Mucosa of gallbladder (tissue), 1 donor: ENCODE measurements at regions not wholly inside any gene's neighbourhood (a gene's known extent, or its start where the extent isn't known, plus 50 kb on each side); places are given as distances from the start of the nearest gene placed in this dataset.

Source experiments
- DNase-seq: peaks from one replicate; pipeline ENCODE4 v3.0.0-alpha.2; 2020; ENCODE audit warnings: low spot score
- donor health status: DM: no; HTN: no; CAD: no.

DNA sequence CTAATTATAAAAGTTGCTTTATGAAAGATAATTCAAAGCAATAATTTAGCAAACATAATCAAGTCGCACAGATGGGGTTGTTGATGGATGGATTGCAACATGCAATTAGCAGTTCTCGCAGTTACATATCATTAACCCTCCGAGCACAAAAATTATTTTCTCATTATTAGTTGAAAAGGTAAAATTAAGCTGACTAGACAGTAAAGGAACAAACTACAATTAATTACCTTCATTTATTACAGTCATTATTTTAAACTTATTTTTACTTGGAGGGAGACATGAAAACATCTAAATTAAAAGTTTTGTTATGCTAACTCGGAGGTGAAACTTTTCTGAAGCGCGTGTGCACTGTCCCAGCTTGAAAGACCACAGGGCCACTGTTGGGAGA is 146.9 kb downstream of the PHETA1 start:
- no peak for DNase-seq

DNA sequence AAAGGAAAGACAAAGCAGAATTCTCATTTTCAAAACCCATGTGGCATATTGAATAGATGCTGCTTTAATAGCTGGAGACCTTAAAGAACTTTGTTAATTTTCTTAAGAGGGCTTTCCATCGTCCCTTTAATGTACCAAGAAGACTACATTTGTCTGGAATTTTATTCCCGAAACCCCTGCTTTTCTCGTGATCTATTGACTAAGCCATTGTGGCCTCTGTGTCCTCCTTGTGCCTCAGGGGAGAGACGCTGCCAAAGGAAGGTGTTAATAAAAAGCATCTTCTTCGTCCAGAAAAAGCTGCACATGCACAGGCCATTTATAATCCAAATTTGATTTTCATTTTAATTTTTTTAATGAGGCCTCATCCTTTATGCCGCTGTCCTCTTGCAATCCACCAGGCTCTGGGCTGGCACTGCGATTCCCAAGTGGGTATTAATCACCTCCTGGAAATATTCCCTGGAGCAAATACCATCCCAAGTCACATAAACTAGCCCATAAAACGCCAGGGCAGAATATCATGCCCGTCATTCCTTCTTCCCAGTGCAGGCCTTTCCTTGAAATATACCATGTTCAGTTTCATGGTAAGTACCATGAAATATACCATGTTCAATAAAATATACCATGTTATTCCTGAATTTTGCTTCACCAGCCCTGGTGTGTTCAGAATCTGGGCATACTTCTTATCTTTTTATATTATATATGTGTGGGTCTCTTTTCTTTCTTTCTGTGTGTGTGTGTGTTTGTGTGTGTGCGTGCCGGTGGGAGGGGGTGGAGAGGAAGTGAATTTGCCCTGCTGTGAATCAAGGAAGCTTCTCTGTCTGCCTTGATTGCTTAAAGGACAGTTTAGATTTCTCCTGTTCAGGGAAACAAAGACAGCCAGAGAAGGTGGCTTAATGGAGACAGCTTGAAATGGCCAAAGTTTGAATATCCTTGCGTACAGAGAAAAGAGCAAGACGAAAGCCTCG is 147.6 kb downstream of the PHETA1 start:
- no peak for DNase-seq

DNA sequence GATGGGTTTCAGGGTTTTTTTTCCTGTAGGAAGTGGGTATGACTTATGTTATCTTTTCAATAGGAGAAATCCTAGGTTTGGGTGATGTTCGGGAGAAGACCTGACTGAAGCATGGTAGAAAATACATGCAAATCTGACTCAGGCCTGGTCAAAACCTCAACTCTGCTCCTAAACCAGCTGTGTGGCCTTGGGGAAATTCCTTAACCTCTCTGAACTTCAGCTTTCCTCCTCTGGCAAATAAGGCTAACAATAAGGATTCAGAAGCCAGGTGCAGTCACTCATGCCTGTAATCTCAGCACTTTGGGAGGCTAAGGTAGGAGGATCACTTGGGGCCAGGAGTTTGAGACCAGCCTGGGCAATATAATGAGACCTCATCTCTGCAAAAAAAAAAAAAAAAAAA is 148.5 kb downstream of the PHETA1 start:
- DNase-seq, result no peak

DNA sequence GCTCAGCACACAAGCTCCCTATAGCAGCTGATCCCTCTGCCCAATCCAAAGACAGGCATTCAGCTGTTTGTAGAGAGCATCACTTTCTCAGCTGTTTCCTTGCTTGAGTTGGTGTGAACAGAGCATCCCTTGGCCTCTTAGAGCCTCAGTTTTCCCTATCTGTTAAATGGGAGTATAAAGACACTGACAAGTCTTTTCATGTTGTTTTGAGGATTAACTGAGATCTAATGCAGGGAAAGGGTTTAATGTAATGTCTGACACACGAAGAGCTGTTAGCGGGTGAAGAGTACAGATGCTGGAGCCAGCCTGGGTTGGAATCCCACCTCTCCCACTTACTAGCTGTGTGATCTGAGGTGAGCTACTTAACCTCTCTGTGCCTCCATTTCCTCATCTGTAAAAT is 149.5 kb downstream of the PHETA1 start:
- no peak for DNase-seq

DNA sequence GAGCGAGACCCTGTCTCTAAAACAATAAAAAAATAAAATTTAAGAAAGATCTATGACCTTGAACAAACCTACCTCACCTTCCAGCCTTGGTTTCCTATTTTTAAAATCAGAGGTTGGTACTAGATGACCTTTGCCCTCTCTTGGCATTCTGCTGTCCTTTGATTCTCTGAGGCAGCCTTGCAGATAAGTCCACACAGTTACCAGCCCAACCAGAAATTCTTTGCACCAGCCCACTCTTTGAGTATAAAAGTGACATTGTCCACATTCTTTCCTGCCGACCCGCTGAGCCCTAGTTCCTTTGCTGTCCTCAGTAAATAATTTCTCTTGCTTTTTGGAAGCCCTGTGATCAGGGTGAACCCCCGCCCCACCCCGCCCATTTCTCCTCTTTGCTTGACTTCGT is 150.4 kb downstream of the PHETA1 start:
- DNase-seq, result no peak

DNA sequence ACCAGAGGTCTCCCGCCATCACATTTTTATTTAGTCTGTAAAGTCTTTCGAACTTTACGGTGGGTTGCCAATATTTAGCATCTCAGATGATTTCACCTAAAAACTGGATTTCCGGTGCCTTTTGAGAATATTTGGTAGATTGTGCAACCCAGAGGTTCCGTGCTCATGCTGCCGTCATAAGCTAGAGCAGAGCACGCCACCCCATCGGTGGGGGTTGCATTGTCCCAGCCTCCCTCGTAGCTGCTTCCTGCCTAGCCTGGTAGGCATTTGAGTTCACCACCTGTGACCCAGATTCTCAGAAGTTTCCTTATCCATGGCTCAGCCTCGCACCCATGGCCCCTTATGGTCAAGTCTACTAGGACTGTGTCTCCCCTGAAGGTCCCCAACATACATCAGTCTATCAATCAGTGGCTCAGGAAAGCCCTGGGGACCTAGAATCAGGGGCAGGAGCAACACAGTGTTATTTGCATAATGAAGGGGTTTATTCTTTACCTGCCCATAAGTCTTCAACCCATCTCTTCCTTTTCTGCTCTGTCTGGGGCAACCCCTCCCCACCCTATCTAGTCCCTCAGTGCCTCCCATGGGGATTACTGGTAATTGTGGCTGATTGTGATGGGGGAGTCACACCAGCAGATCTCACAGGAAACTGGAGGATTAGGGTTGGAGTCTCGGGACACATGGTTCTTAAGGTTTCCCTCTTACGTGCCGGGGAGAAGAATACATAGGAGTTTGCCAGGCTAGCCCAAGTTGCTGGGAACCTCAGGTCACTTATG is 152.3 kb downstream of the PHETA1 start:
- no peak for DNase-seq

DNA sequence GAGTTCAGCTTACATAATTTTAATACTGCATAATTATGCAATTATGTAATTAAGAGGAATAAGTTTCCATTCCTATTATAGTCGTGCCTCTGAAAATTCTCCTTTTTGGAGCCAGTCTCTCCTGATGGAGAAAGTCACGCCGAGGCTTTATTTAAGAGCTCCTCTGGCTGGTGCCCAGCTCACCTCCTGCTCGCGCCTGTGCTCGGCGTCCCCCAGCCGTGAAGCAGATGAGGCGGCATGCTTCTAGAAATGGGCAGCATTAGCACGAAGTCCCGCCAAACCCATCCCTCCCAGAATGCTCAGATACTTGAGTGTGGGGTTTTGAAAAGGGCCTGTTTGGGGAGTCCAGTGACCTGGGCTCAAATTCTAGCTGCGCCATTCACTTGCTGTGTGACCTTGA is 153.0 kb downstream of the PHETA1 start:
- no peak for DNase-seq

DNA sequence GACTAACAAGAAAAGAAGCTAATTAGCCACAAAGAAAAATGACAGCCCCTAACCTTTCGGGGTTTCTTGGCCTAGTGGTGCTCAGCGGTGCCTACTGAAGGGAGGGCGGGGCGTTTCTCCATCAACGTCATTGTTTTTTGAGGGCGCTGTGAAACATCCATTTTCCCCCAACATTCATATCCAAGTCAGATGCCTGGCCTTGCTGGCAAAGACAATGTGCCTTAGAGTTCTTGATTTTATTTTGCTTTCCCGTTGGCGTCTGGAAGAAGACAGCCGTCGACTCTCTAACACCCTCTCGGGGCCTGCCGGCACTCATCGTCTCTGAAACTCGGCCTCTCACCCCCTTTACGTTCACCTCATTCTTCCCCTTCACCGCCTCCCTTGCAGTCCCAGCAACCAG is 154.5 kb downstream of the PHETA1 start:
- no peak for DNase-seq

DNA sequence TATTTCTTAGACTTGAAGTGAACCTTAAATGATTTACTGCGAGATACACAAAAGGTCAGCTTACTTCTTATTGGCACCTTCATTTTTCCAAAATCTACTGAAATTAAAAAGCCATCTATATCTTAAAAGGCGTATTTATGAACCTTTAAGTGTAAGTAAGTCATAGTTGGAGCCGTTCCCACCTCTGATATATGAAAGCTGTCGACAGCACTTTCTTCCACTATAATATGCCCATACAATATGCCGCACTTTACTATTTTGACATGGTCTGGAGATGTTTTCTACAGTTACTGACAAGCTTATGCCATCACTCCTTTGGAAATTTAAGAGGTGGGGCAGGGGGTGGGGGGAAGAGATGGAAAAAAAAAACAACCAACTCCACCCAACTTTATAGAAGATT is 155.3 kb downstream of the PHETA1 start:
- DNase-seq, result no peak

DNA sequence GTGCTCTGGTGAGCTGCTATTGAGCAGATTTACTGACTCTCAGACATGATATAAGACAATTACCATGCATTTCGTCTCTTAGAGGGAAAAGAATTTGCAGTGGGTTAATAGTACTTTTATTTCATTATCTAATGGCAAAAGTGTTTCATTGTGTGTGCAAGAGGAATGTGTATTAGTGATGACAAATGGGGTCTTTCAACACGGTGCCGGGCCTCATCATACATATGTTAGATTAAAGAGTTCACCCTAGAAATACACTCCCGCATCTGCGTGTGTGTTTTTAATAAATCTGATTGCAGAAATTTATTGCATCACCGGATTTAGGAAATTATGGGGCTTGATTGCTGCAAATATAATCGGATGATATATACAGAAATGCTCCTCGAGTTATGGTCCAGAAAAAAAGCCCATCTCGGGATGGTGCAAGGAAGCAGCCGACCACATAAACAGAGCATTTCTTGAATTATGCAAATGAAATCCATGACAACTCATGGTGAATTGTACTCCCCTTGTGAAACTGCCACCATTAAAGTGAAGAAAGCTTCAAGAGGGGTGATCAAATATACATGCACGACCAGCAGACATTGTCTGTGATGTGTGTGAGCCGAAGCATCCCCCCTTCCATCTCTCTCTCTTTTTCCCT is 156.0 kb downstream of the PHETA1 start:
- no peak for DNase-seq

DNA sequence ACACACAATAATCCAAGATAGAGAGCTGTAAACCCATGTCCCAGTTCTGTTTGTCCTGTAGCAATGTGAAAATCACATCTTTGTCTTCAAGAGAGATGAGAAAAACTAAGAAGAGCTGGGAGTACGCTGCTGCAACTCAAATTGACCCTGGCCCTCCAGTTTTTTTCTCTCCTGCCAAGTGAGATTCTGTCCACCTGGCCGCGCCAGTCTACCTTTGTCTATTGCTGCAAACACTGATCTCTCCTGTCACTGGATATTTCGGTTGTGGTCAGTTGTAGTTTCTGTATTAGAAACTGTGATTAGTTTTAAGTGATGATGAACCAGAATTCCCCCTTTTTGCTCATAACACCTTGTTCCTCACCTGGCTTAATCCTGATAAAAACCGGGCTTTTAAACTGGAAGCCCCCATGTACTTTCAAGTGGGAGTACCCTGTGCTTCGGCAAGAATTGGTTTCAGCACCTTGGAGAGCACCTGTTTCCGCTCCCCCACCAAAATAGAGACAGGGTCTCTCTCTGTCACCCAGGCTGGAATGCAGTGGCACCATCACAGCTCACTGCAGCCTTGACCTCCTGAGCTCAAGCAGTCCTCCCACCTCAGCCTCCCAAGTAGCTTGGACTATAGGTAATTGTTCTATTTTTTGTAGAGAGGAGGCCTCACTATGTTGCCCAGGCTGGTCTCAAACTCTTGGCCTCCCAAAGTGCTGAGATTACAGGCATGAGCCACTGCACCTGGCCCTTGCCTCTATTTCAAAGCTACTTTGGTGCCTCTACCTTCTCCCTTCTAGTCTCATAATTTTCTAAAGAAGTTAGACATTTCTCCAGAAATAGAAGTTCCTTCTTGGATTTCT is 156.8 kb downstream of the PHETA1 start:
- no peak for DNase-seq

DNA sequence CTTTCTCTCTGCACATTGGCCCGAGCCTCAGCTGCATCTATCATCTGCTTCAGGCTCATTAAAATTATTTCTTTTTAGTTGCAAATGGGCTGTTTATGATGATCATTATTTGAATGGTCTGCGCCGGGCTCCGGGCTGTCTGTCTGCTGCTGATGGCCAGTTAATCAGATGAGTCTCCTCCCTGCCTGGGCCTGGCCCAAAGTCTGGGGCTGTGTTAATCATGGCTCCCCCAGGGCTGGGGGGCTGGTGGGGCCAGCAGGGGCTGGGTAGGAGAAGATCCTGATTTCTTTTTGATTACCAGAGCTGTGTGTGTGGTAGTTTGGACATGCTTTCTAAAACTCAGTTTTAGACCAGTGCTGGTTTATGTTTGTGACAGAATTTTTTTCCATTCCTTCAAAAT is 159.1 kb downstream of the PHETA1 start:
- DNase-seq, result no peak

DNA sequence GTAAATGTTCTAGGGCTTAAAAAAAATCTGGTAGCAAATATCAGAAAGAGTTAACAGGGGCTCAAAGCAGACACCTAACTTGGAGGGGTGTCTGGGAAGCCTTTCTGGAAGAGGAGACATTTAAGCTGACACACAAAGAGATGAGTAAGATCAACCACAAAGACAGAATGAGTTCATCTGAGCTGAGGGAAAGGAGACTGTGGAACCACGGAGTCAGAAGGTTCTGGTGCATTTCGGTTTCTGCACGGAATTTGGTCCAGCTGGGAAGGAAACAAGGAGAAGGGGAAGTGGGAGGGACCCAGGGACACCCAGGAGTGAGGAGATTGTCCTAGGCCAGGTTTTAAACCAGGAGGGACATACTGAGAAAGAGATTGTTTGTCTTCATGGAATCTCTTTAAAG is 161.1 kb downstream of the PHETA1 start:
- no peak for DNase-seq

DNA sequence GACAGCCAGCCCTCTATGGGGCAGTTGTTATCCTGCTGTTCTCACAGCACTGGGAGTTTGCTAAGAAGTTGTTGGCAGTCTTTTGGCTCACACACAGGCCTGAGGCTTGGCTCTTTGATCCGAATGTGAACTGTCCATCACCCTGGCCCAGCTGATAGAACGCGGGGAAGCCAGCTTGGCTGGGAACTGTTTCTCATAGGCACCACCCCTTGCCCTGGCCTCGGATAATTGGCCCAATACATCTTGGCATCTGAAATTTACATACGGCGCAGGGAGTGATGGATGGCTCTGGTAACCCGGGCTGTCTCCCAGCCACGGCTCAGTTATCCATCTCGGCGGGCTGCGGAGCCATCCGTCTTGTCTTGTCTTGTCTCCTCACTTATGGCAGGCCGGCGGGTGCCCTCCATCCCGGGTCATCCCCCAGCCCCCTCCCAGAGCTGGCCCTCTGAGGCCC is 164.1 kb downstream of the PHETA1 start:
- no peak for DNase-seq

DNA sequence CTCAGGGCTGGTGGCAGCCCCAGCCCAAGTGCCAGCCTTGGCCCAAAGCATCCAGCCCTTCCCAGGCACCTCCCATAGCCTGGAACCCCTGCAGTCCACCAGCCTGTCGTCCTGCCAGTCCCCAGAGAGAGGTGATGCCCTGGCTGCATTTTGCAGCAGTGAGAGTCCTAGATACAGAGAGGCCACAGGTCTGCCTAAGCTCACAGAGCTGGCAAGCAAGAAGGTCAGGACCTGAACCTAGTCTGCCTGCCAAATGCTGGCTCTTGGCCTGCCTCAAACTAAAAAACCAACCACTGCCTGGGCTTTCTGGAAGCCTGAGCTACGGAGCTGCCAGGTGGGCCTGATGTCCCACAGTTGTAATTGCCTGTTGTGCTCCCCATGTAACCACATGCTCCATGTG is 164.9 kb downstream of the PHETA1 start:
- DNase-seq, result no peak

DNA sequence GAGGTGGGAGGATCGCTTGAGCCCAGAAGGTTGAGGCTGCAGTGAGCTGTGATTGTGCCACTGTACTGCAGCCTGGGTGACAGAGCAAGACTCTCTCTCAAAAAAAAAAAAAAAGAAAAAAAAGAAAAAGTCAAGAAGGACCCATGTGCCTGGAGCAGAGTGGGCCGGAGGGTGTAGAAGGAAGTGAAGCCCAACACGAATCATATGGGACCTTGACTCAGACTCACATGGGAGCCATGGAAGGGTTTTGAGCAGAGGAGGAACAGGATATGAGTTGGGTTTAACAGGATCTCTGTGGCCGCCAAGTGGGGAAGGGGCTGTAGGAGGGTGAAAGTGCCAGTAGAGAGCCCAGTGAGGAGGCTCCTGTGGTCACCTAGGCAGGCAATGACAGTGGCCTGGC is 165.4 kb downstream of the PHETA1 start:
- no peak for DNase-seq

DNA sequence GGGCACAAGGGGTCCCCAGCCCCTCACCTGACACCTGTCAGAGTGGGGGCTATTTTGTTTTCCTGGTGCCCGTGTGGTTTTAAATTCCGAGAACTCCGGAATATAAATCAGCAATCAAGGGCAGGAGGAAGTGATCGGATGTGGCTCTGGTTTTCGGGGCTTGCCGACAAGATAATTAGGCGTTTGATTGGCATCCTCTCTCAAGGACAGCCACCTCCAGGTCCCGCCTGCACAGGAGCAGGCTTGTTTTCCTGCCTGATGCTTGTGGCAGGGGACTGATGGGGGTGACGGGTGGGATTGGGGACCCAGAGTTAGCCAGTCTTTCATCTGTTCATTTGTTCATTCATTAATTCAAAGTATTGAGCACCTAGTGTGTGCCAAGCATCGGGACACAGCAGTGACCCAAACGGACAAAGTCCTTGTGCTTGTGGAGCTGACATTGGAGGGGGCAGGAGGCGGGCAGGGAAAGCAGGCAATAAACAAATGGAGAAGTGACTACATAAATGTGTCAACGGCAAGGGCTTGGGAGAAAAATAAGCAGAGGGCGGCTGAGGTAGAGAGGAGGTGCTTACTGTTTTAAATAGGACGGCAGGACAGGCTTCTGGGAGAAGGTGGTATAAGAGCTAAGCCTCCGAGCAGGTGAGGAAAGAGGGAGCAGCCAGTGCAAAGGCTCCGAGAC is 166.5 kb downstream of the PHETA1 start:
- DNase-seq, result no peak

DNA sequence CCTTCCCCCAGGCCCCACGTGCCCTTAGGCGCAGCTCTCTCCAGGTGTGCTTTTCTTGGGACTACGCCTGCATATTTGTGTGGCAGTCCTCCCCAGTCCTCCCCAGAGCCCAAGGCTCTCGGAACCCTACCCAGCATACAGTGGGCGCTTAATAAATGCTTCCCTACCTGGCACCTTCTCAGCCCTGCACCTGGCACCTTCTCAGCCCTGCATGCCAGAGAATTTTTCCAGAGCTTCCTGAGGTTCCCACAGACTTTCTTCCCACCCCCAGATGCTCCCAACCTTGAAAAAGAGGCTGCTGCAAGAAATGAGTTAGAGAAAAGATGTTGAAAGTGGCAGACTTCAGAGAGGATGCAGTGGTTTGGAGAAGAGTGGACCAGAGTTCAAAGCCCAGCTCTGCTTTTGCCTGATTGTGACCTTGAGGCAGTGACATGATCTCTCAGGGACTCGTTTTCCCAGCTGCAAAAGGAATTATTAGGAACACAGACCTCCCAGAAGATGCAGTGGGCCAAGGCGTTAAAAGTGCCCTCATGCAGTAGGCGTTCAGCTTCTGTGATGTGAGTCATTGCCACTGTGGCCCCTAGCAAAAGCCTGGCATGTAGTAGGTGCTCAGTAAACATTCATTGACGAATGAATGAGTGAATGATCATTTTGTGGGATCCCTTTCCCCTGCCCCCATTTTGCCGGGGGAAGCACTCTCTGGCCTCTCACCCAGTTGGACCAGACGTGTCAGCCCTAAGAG is 167.2 kb downstream of the PHETA1 start:
- no peak for DNase-seq

DNA sequence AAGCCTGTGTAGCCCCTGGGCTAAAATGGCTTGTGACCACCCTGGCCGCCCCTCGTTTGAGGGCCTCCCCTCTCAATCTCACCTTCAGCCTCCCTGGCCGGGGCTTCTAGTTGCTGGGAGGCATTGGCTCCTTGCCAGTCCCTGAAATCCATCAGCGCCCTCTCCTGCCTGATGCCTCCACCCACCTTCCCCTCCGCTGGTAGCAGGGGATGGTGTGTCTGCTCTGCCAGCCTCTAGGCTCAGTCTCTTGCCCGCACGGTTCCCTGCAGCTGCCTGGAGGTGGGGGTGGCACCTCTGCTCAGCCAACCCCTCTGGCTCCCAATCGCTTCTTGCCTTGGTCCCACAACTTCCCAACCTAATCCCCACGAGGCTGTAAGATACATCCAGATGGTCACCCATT is 167.9 kb downstream of the PHETA1 start:
- DNase-seq, result no peak

DNA sequence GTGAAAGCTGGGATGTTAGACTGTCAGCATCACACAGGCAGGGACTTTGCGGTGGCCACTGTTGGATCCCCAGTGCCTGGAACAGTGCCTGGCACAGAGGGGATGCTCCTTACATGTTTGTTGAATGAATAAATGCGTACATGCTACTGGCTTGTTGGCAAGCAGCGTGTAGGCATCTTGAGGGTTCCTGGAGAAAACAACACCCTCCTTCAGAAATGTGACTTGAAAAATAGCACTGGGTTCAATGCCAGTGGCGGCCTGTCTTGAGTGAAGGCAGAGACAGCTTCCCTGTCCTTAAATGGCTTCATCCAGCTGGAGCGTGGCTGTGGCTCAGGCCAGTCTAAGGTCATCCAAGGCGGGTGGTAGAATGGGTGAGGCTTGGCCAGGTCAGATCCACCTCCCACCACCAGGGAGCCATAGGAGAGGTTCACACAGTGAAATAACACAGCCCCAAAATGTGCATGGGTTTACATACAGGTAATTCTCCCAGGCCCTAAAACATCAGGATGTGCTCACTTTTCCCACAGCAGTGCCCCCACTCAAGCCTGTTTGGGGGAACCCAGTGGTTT is 171.4 kb downstream of the PHETA1 start:
- DNase-seq, result no peak
